NCI-H1105 treated with DMSO at 0.1 percent for 48 hours (cell line): ENCODE measurements at regions not wholly inside any gene's neighbourhood (a gene's known extent, or its start where the extent isn't known, plus 50 kb on each side); places are given as distances from the start of the nearest gene placed in this dataset.

ENCODE experiments used
- DNase-seq: peaks from one replicate; lab custom pipeline; 2025; lab: John Stamatoyannopoulos, UW

- no peak for DNase-seq
Measured at GRCh38 chr6:144957236-144957937, 672.3 kb downstream of the UTRN start.

DNA sequence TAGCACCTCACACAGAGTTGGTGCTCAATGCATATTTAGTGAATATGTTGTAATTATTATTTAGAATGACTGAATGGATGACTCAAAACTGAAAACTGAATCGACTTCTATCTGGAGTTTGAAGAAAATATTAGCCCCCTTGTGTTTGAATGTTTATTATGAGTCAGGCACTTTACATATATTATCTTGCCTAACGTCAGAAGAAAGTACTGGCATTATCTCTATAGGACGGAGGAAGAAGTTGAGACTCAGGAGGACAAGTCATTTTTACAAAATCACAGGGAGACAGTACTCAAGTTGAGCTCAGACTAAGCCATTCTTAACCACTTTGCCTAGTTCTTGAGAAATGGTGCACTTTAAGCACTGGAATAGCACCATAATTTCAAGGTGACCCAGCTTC, 684.0 kb downstream of the UTRN start:
- no peak for DNase-seq

DNA sequence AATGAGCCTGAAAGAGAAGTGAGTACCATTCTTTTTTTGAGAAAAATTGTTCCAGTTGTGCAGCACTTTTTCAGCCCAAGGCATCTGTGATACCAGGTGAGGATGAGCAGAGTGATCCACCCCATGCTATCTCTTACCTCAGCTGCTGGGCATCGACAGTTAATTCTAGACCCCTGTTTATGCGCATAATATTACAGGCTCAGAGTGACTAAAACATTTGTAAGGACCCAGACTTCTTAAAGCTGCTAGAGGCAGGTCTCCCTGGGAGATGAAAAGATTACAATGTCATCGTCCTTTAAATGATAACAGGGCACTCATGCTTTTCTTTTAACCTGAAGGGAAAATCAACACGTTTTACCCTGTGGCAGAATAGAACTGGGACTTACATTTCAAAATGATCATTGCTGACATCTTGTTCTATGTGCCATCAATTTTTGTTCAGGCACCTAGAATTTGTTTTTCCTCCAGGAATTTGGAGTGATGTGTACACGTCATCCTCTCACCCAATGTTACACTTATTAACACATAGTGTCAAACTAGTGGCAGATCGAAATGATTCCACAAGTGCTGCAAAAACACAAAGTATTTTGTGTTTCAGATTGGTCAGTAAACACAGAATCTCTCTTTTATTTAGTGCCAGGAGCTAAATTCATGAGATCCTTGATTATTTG, 684.6 kb downstream of the UTRN start:
- DNase-seq: no peak

- DNase-seq: peak; percentile 83
Measured at GRCh38 chr6:144977250-144977864, 692.2 kb downstream of the UTRN start.

DNA sequence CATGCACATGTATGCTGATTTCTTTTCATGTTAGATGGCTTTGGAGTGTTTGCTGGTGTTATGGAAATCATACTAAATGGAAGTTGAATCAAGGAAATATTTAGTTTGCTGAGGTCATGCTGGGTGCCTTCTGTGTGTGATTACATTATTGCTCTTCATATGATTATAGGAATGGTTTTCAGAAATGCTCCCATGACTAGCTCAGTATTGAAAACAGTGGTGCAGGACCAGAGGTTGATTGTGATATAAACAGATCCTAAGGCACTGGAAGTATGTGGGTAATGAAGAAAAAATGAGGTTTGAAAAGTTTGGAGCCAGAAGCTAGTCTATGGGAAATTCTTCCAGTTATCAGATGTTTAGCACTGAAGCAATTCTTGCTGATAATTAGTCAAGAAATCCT, 693.1 kb downstream of the UTRN start:
- DNase-seq: no peak

- no peak for DNase-seq
Measured at GRCh38 chr6:144986271-144986670, 701.1 kb downstream of the UTRN start.

- no peak for DNase-seq
Measured at GRCh38 chr6:144989319-144990107, 704.4 kb downstream of the UTRN start.

DNA sequence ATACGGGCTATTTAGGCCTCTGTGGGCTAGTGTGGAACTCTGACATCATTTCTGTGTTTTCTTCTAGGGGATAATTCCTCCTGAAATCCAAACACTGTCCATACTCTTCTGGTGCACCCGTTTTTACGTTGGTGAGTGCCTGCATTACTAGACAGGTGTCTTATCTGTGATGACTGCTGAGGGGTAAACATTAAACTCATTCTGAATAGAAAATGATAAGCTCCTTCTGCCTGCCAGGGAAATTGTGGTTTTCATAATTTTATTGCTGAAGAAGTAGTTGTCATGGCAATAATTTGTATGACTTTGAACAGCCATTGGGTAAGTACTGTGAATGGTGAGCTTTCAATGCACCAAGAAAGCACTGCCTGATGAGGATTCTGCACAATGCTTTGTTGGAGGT, 705.6 kb downstream of the UTRN start:
- peak; percentile 41 for DNase-seq

GRCh38 chr6:144993870-144994269, 708.7 kb downstream of the UTRN start:
- no peak for DNase-seq

- DNase-seq: no peak
Measured at GRCh38 chr6:144997996-144998395, 712.9 kb downstream of the UTRN start.

DNA sequence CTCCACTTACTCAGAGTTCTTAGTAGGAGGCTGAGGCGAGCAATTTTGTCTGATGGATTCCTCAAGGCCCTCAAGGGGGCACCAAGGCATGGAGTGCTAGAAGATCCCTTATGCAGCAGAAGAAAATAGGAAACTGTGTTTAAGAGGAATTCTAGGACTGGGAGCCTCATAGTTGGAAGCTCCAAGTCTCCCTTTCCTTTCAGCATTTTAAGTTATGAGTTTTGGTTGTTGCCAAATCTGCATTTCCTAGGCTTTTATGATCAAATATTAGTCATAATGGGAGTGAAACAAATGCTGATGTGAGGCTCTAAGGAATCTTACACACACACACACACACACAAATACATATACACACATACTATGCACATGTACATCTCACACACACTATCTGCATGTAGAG, 714.0 kb downstream of the UTRN start:
- no peak for DNase-seq

DNA sequence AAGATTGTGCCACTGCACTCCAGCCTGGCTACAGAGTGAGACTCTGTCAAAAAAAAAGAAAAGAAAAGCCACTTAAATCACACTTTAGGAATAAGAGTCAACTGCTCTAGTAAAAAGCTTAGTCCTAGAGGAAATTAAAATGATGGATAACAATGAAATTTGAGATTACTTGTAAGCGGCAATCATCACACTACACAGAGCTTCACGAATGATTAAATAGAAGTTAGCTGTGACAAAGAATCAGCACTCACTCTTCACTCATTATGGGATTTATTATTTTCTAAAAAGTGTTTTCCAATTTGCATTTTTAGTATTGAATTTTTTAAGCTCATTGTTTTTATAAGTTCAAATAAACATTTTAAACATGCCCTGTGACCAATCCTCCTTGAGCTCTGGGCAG, 718.0 kb downstream of the UTRN start:
- DNase-seq: no peak

GRCh38 chr6:145006914-145007313, 721.8 kb downstream of the UTRN start:
- DNase-seq: no peak

- DNase-seq: no peak
Measured at GRCh38 chr6:145008715-145009114, 723.6 kb downstream of the UTRN start.

DNA sequence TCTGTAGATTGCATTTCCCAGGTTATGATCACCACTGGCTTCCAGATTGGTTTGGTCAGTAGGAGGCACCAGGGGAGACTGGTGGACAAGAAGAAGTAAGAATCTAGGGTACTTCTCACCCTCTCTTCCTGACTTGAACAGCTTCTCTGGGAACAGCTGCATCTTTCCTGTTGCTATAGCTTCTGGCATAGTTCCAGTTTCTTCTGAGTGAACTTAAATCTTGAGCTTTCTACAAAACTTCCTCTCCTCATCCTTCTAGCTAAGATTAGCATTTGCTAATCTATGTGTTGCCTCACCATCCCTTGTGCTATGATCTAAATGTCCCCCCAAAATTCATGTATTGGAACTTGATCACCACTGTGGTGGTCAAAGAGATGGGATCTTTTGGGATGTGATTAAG, 724.6 kb downstream of the UTRN start:
- no peak for DNase-seq

DNA sequence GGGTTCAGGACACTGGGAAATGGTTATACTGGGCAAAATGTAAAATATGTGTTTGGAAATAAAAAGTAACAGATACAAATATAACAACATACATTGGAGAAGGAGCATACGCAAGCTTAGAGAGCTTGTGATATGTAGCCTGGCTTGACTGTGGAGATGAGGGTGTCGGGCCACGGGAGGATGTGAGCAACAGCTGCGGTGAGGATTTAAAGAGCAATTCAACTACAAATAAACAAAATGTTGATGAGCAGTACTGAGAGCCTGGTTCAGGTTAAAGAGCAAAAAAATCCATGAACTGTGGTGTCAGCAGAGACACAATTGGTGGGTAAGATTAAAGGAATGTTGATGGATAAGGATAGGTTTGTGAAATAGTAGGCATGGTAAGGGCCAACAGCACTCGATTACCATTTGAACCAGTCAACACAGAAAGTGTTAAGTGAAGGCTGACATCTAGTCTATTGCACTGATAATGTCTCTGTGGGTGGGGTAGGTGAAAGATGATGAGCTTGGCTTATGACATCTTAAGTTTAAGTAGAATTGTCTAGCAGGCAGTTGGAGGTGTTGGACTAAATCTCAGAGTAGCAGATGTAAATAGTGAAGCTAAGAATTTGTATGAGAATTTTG, 723.2 kb downstream of the EPM2A start:
- DNase-seq: no peak

GRCh38 chr6:145015739-145016558, 719.4 kb downstream of the EPM2A start:
- DNase-seq: no peak

GRCh38 chr6:145017051-145017450, 718.3 kb downstream of the EPM2A start:
- no peak for DNase-seq

- no peak for DNase-seq
Measured at GRCh38 chr6:145017516-145017915, 717.8 kb downstream of the EPM2A start.

- no peak for DNase-seq
Measured at GRCh38 chr6:145018027-145018426, 717.3 kb downstream of the EPM2A start.

DNA sequence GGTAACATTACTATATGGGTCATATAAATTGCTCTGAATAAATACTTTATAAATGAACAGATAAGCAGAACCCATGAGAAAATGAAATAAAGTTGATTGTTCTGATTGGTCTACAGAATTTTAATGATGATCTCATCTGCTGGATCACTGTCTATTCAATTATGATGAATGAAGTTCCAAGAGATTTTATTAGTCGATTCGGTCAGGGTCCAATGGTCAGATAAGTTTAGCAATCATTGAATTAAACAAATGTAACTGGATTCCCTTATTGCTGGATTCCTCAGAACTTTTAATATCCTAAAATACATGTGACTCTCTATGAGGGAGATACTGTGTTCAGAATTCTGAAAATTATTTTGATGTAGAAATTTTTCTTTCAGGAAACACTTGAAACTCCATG, 715.2 kb downstream of the EPM2A start:
- no peak for DNase-seq
